ENCODE measurements at regions not wholly inside any gene's neighbourhood (a gene's known extent, or its start where the extent isn't known, plus 50 kb on each side); places are given as distances from the start of the nearest gene placed in this dataset.

DNA sequence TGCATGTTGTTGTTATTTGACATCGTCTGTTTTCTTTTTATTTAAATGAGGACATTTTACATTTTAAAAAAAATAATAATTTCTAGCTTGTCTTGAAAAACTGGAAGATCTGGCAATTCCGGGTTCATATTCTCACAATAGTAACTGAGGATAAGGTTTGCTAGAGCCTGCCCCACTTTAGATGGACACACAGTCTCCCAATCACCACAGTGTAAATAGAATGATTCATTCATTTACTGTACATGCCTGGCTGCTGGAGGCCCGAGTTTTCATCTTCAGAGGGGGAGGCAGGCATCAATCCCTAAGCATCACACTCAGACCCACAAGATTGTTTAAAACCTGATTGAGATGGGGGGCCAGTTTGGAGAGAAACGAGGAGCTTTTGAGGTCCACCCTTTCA is 2039.7 kb upstream of the WWC1 start:
- no peak for DNase-seq (ENCODE audit: extremely low read depth, insufficient read length)
- H3K27me3 ChIP-seq (replicated peaks; ENCODE audit: control insufficient read depth, insufficient read depth, low read length), result no peaks in the 10 kb centered on the region
- H3K4me3 ChIP-seq (replicated peaks; ENCODE audit: low read depth, low read length), result no peak overlapping the region
- H3K36me3 ChIP-seq (ENCODE audit: control insufficient read depth, insufficient read depth, low read length), result no peaks in the 10 kb centered on the region
- no peak for TF ChIP-seq CTCF (IDR thresholded peaks at IDR 0.05; ENCODE audit: insufficient read depth, low read length, poor library complexity, severe bottlenecking)

DNA sequence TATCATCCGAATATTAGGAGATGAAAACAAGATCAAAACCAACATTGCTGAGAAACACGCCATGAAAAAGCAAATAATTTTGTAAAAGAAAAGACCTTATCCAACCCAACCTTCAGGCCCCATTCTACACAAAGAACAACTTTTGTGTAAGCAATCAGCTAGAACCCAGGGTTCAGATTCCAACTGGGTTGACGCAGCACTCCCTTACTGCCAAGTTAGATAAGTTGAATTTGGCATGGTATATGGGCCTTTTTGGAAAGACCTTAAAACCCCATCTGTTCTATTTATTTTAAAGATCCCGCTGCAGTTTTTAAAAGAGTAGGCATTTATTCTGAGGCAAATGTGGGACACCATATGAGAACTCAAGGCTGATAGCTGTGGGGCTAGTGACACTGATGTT is 2033.8 kb upstream of the WWC1 start:
- H3K36me3 ChIP-seq (ENCODE audit: control insufficient read depth, insufficient read depth, low read length), result no peaks in the 10 kb centered on the region
- DNase-seq (ENCODE audit: extremely low read depth, insufficient read length), result no peak
- no peak for TF ChIP-seq CTCF (IDR thresholded peaks at IDR 0.05; ENCODE audit: insufficient read depth, low read length, poor library complexity, severe bottlenecking)
- no peak overlapping the region for H3K4me3 ChIP-seq (replicated peaks; ENCODE audit: low read depth, low read length)
- no peaks in the 10 kb centered on the region for H3K27me3 ChIP-seq (replicated peaks; ENCODE audit: control insufficient read depth, insufficient read depth, low read length)

GRCh38 chr5:166262395-166262794 is 2029.0 kb upstream of the WWC1 start:
- H3K27me3 ChIP-seq (replicated peaks; ENCODE audit: control insufficient read depth, insufficient read depth, low read length), result no peaks in the 10 kb centered on the region
- no peak for DNase-seq (ENCODE audit: extremely low read depth, insufficient read length)
- TF ChIP-seq CTCF (IDR thresholded peaks at IDR 0.05; ENCODE audit: insufficient read depth, low read length, poor library complexity, severe bottlenecking), result no peak
- H3K36me3 ChIP-seq (ENCODE audit: control insufficient read depth, insufficient read depth, low read length), result no peaks in the 10 kb centered on the region
- no peak overlapping the region for H3K4me3 ChIP-seq (replicated peaks; ENCODE audit: low read depth, low read length)

- no peaks in the 10 kb centered on the region for H3K27me3 ChIP-seq (replicated peaks; ENCODE audit: control insufficient read depth, insufficient read depth, low read length)
- DNase-seq (ENCODE audit: extremely low read depth, insufficient read length), result no peak
- H3K36me3 ChIP-seq (ENCODE audit: control insufficient read depth, insufficient read depth, low read length), result no peaks in the 10 kb centered on the region
- no peak for TF ChIP-seq CTCF (IDR thresholded peaks at IDR 0.05; ENCODE audit: insufficient read depth, low read length, poor library complexity, severe bottlenecking)
- H3K4me3 ChIP-seq (replicated peaks; ENCODE audit: low read depth, low read length), result no peak overlapping the region
Measured at GRCh38 chr5:166267907-166268306, 2023.5 kb upstream of the WWC1 start.

DNA sequence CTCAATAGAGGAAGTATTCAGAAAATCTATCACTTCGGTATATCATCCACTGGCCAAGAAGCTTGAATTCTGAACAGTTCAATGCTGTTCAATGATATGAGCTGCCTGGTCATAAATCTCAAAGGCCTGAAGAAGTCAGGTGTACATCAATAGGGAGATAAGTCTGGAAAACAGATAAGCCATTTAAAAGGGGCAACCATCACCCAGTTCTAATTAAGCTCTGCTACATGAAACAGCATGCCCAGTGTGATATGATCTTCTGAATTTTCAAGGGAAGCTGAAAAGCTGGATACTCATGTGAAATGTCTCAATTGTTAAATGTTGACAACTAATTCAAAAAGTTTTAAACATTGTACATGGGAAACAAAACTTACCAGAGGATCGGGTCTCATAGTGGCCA is 2020.7 kb upstream of the WWC1 start:
- no peak overlapping the region for H3K4me3 ChIP-seq (replicated peaks; ENCODE audit: low read depth, low read length)
- DNase-seq (ENCODE audit: extremely low read depth, insufficient read length), result no peak
- no peaks in the 10 kb centered on the region for H3K27me3 ChIP-seq (replicated peaks; ENCODE audit: control insufficient read depth, insufficient read depth, low read length)
- no peak for TF ChIP-seq CTCF (IDR thresholded peaks at IDR 0.05; ENCODE audit: insufficient read depth, low read length, poor library complexity, severe bottlenecking)
- H3K36me3 ChIP-seq (ENCODE audit: control insufficient read depth, insufficient read depth, low read length), result no peaks in the 10 kb centered on the region

- Histone ChIP-seq H3K36me3 (ENCODE audit: control insufficient read depth, insufficient read depth, low read length) (no peaks in the 10 kb centered on the region), H3K4me3 (replicated peaks; ENCODE audit: low read depth, low read length) (no peak overlapping the region), H3K27me3 (replicated peaks; ENCODE audit: control insufficient read depth, insufficient read depth, low read length) (no peaks in the 10 kb centered on the region)
- no peak for DNase-seq (ENCODE audit: extremely low read depth, insufficient read length)
- no peak for TF ChIP-seq CTCF (IDR thresholded peaks at IDR 0.05; ENCODE audit: insufficient read depth, low read length, poor library complexity, severe bottlenecking)
Measured at GRCh38 chr5:166276006-166276405, 2015.4 kb upstream of the WWC1 start.
